ENCODE measurements at regions not wholly inside any gene's neighbourhood (a gene's known extent, or its start where the extent isn't known, plus 50 kb on each side); places are given as distances from the start of the nearest gene placed in this dataset.

DNA sequence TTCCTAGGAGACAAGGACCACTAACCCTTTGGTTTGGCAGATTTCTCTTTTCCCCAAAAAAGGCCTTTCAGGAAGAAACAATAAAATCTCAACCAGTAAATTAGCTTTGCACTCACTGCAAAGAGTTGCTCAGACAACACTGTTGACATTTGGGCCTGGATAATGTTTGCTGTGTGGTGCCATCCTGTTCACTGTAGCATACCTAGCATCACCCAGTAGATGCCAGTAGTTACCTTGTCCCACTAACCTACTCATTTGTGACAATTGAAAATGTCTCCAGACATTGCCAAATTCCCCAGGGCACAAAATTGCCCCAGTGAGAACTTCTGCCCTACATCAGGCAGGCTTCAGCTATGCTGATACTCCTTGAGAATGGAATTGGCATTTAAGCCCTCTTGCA lies 177.0 kb upstream of the ERCC4 start:
- no peak for DNase-seq

GRCh38 chr16:13743571-13743970 lies 176.4 kb upstream of the ERCC4 start:
- no peak for DNase-seq

- no peak for DNase-seq
Observed at GRCh38 chr16:13756411-13757140, 163.4 kb upstream of the ERCC4 start.

GRCh38 chr16:13766334-13766733 lies 153.6 kb upstream of the ERCC4 start:
- DNase-seq: no peak

- no peak for DNase-seq
Observed at GRCh38 chr16:13767215-13767614, 152.7 kb upstream of the ERCC4 start.

DNA sequence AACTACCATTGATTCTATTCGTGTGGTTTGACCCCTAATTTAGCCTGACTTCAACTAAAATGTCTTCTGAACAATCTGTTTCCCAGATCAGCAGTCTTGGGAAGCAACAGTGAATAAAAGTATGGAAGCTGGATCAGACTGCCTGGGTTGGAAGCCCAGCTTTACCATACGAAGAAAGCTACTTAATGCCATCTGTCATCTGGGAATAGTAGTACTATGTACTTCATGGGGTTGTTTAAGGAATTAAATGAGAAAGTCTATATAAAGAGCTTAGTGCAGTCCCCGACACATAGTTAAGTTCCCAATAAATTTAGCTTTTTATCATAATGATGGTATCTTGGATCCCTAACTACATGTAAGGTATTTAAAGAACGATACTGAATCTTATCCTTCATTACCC lies 151.5 kb upstream of the ERCC4 start:
- no peak for DNase-seq

GRCh38 chr16:13770436-13770835 lies 149.5 kb upstream of the ERCC4 start:
- DNase-seq: no peak

DNA sequence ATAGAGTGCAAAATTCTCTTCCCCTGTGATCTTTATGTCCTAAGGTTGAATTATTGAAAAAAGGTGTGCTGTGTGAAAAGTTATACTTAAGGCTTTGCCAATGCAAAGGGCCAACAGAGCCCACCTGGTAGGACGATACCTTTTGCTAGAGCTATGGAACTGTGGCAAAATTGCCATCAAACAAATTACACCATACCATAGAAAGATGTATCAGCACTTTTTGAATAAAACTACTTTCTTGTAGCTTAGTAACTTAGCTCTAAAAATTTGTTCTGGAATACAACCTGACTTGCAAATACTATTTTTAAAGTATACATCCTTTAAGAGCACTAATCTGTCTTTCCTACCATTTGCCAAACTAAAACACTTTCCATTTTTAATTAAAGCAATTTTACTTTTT lies 147.2 kb upstream of the ERCC4 start:
- no peak for DNase-seq

DNA sequence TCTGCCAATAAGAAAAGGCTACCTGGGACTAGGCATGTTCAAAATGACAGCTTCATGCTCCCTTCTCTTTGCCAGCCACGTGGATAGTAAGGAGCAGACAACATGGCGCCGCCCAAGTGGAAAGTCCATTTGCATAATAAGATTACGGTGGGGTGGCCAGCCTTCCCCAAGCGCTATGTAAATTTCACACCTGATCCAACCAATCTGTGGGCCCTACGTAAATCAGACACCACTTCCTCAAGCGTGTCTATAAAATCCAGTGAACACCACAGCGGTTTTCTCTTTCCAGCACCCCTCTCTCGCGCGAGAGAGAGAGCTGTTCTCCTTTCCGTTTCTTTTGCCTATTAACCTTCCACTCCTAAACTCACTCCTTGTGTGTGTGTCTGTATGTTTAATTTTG lies 140.3 kb upstream of the ERCC4 start:
- DNase-seq: no peak

DNA sequence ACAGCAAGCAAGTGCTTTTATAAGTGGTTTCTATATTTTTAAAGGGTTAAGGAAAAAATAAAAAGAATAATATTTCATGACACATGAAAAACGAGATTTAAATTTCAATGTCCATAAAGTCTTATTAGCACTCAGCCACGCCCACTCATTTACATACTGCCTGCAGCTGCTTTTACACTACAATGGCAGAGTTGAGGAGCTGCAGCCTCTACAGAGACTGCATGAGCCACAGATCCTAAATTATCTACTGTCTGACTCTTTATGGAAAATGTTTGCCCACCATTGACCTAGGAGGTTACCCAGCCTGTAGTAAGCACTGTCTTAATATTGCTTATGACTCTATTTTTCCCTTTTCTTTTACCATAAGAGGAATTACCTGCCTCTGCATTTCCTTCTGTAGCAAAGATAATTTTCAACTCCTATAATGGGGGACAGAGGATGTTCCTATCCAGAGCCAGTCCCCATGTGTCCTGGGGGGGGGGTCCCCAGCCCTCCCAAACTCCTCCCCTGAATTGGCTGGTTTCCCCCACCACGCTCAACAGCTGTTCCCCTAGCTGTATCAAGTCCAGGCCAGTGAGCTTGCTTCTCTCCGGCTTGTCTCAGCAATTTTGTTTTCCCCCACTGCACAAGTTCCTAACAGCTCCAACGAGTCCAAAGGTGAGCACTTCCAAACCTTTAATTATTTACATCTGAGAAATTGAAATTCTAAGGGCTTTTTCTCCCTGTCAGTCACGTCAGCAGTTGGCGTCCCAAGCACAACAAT lies 139.4 kb upstream of the ERCC4 start:
- no peak for DNase-seq

GRCh38 chr16:13781169-13781564 lies 138.8 kb upstream of the ERCC4 start:
- no peak for DNase-seq

GRCh38 chr16:13781575-13782338 lies 138.2 kb upstream of the ERCC4 start:
- no peak for DNase-seq

- no peak for DNase-seq
Observed at GRCh38 chr16:13791095-13791494, 128.9 kb upstream of the ERCC4 start.

DNA sequence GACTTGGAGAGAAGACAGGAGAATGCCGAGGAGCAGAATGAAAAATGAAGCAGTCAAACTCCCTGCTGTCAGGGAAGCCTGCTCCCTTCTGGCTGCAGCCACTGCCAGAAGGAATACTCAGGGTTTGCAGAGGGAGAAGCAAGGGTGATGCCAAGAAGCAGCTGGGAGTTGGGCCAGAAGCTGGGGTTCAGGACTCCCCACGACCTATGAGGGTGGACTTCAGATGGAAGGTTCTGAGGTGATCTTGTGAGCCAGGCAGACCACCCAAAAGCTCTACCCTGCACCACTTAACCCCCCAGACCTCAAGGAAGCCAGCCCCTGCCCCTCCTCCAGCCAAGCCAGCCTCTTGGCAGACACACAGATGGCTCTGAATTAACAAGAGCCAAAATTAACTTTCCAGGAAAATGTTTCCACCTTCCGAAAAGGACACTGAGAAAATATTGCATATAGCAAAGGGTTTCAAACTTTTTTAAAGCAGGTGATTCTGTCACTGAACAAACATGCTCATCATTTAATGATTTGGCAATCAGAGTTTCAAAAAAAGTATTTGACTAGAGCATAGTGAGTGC lies 126.0 kb upstream of the ERCC4 start:
- DNase-seq: no peak

DNA sequence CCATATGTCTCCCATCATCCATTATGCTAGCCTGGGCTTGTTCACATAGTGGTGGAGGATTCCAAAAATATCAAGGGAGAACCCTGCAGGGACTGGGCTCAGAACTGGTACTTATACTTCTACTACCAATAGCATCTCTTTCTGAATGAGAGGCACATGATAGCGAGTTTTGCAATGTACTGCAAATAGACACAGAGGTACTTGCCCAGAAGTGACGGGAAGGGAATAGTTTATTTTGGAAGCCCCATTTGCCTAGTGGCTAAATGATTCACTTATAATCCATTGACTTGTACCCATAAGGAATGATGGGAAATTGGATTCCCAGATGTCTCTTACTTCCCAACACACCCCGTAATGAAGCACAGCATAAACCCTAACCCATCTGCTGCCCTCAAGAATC lies 124.8 kb upstream of the ERCC4 start:
- no peak for DNase-seq

DNA sequence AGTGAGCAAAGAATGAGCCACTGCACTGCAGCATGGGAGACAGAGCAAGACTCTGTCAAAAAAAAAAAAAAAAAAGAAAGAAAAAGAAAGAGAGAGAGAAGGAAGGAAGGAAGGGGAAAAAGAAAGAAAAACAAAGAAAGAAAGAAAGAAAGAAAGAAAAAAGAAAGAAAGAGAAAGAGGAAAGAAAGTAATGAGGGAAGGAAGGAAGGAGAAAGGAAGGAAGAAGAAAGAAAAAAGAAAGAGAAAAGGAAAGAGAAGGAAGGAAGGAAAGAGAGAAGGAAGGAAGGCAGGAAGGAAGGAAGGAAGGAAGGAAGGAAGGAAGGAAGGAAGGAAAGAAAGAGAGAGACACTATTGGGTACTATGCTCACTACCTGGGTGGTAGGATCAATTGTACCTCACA lies 122.2 kb upstream of the ERCC4 start:
- no peak for DNase-seq

DNA sequence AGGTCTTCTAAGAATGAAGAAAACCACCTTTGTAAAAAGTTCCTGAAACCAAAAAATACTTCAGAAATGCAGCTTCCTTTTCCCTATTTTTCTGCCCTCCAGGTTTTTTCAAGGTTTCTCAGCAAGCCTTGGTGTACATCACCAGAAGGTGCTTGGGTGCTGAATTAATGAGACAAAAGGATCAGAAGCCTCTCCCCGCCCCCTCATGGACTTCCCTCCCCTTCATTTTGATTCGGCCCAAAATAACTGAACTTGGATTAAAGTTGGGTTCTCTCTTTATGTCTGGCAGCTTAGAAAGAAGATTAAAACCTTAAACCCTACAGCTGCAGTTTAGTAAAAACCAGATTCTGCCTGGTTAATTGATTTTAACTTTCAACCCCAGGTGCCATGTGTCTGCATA lies 121.7 kb upstream of the ERCC4 start:
- DNase-seq: no peak

- no peak for DNase-seq
Observed at GRCh38 chr16:13803974-13804373, 116.0 kb upstream of the ERCC4 start.

- DNase-seq: no peak
Observed at GRCh38 chr16:13805951-13806350, 114.0 kb upstream of the ERCC4 start.

DNA sequence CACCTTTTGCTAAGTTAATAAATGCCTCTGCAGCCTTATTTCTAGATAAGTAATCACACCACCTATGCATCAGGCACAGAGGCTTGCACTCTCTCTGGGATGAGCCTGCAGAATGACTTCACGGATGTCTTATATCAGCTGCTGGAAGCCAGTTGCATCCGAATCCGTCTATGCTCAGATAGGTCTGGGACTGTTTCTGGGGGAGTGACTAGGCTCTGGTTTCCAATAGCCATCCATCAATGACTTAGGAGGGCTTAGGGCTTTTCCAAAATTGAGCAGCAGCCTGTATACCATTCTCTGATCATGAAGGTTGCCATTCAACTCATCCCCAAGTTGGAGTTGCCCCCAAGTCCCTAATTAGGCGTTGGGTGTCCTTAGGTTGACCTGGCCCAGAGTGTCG lies 113.3 kb upstream of the ERCC4 start:
- no peak for DNase-seq

GRCh38 chr16:13808102-13808501 lies 111.9 kb upstream of the ERCC4 start:
- DNase-seq: no peak

DNA sequence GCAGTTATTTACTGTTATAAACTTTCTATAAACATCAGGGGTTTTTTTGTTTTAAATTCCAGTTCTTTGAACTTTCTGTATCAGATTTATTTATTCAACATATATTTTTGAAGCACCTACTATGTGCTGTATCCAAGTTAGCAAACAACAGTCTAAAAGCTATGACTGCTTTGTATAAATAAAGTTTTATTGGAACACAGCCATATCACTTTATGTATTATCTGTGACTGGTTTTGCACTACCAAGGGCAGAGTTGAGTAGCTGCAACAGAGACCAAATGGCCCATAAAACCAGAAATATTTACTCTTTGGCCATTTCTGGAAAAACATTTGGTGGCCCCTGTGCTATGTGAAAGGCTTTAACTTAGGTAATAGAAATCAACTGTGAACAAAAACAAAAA lies 110.2 kb upstream of the ERCC4 start:
- DNase-seq: no peak

GRCh38 chr16:13811834-13812233 lies 108.1 kb upstream of the ERCC4 start:
- DNase-seq: no peak

Measured in T-helper 2 cell (primary cell).